Progenitor cell of endocrine pancreas (in vitro differentiated cells): ENCODE measurements at regions not wholly inside any gene's neighbourhood (a gene's known extent, or its start where the extent isn't known, plus 50 kb on each side); places are given as distances from the start of the nearest gene placed in this dataset.

Source experiments
- DNase-seq: peaks from one replicate; pipeline ENCODE4 v3.0.0; 2021; ENCODE audit warnings: low spot score; ENCODE audit not compliant: unreplicated experiment
- H3K27ac Mint-ChIP-seq: 2 replicates; pipeline ENCODE4 v1.8.0; 2021; ENCODE audit warnings: mild to moderate bottlenecking, moderate library complexity, mixed read lengths
- H3K27me3 Mint-ChIP-seq: 2 replicates; pipeline ENCODE4 v1.8.0; 2021; ENCODE audit warnings: mixed read lengths
- H3K36me3 Mint-ChIP-seq: 2 replicates; pipeline ENCODE4 v1.8.0; 2022; ENCODE audit warnings: mixed read lengths; ENCODE audit not compliant: insufficient read depth
- H3K4me1 Mint-ChIP-seq: 2 replicates; pipeline ENCODE4 v1.8.0; 2021; ENCODE audit warnings: low read depth, mixed read lengths
- H3K4me3 Mint-ChIP-seq: 2 replicates; pipeline ENCODE4 v1.8.0; 2021; ENCODE audit warnings: low read depth, mild to moderate bottlenecking, moderate library complexity, mixed read lengths
- H3K9me3 Mint-ChIP-seq: 2 replicates; pipeline ENCODE4 v1.8.0; 2021; ENCODE audit warnings: low read depth, mixed read lengths
- CTCF ChIP-seq: fragments of 200-600 bp; sonication (generic); IDR thresholded peaks from one replicate; pipeline ENCODE4 v1.5.0; 2021; ENCODE audit warnings: antibody characterized with exemption, mild to moderate bottlenecking; ENCODE audit not compliant: unreplicated experiment

- Mint-ChIP-seq H3K27me3 (no peaks in the 10 kb centered on the region), H3K9me3 (no peaks in the 10 kb centered on the region), H3K27ac (no peak overlapping the region), H3K36me3 (no peaks in the 10 kb centered on the region), H3K4me1 (no peaks in the 10 kb centered on the region), H3K4me3 (no peak overlapping the region)
- DNase-seq, result no peak
- TF ChIP-seq CTCF, result no peak
Observed at GRCh38 chr11:91860661-91861060, 364.0 kb upstream of the FAT3 start.

GRCh38 chr11:91859666-91860065 is 365.0 kb upstream of the FAT3 start:
- no peak for DNase-seq
- no peaks in the 10 kb centered on the region for H3K36me3 Mint-ChIP-seq
- no peaks in the 10 kb centered on the region for H3K9me3 Mint-ChIP-seq
- TF ChIP-seq CTCF, result no peak
- no peaks in the 10 kb centered on the region for H3K27me3 Mint-ChIP-seq
- no peak overlapping the region for H3K4me3 Mint-ChIP-seq
- H3K27ac Mint-ChIP-seq, result no peak overlapping the region
- no peaks in the 10 kb centered on the region for H3K4me1 Mint-ChIP-seq

- no peak overlapping the region for H3K27ac Mint-ChIP-seq
- H3K4me1 Mint-ChIP-seq, result no peaks in the 10 kb centered on the region
- H3K9me3 Mint-ChIP-seq, result no peaks in the 10 kb centered on the region
Observed at GRCh38 chr11:91857179-91857578, 367.4 kb upstream of the FAT3 start.

GRCh38 chr11:91854780-91855179 is 369.8 kb upstream of the FAT3 start:
- Mint-ChIP-seq H3K36me3 (no peaks in the 10 kb centered on the region), H3K9me3 (no peaks in the 10 kb centered on the region), H3K27ac (no peak overlapping the region), H3K4me3 (no peak overlapping the region), H3K27me3 (no peaks in the 10 kb centered on the region), H3K4me1 (no peaks in the 10 kb centered on the region)
- no peak for TF ChIP-seq CTCF
- DNase-seq, result no peak

More at GRCh38 chr11:91857179-91857578, 367.4 kb upstream of the FAT3 start:
- H3K27me3 Mint-ChIP-seq, result no peaks in the 10 kb centered on the region
- no peak for DNase-seq
- H3K4me3 Mint-ChIP-seq, result no peak overlapping the region
- TF ChIP-seq CTCF, result no peak
- H3K36me3 Mint-ChIP-seq, result no peaks in the 10 kb centered on the region

GRCh38 chr11:91854171-91854570 is 370.4 kb upstream of the FAT3 start:
- H3K36me3 Mint-ChIP-seq, result no peaks in the 10 kb centered on the region
- no peak overlapping the region for H3K4me3 Mint-ChIP-seq
- no peaks in the 10 kb centered on the region for H3K27me3 Mint-ChIP-seq
- DNase-seq, result no peak
- no peak for TF ChIP-seq CTCF
- no peak overlapping the region for H3K27ac Mint-ChIP-seq
- no peaks in the 10 kb centered on the region for H3K9me3 Mint-ChIP-seq
- H3K4me1 Mint-ChIP-seq, result no peaks in the 10 kb centered on the region

GRCh38 chr11:91851908-91852307 is 372.7 kb upstream of the FAT3 start:
- Mint-ChIP-seq H3K4me3 (no peak overlapping the region), H3K4me1 (no peaks in the 10 kb centered on the region), H3K9me3 (no peaks in the 10 kb centered on the region), H3K27ac (no peak overlapping the region), H3K27me3 (no peaks in the 10 kb centered on the region), H3K36me3 (no peaks in the 10 kb centered on the region)
- TF ChIP-seq CTCF, result no peak
- no peak for DNase-seq
